Ovary (tissue), 3 donors: ENCODE measurements at regions not wholly inside any gene's neighbourhood (a gene's known extent, or its start where the extent isn't known, plus 50 kb on each side); places are given as distances from the start of the nearest gene placed in this dataset.

ENCODE experiments used
- CTCF ChIP-seq, 3 donors: fragments of 450-650 bp in 2 of 3; fragments of 200-600 bp in 1 of 3; IDR thresholded peaks; one replicate each; pipeline versions ENCODE4 v1.5.1 to v1.8.0; 2016 to 2022; ENCODE audit warnings: antibody characterized with exemption in 3 of 3, mild to moderate bottlenecking in 1 of 3
- EP300 ChIP-seq: sonication (generic); formaldehyde crosslinking; IDR thresholded peaks from one replicate; pipeline ENCODE4 v1.6.1; 2017; ENCODE audit warnings: antibody characterized with exemption
- POLR2A ChIP-seq: fragments of 450-650 bp; IDR thresholded peaks from one replicate; pipeline ENCODE4 v1.6.1; 2017; ENCODE audit warnings: antibody characterized with exemption, mild to moderate bottlenecking, moderate library complexity
- donor health status: DM: no; HTN: no; CAD: no.

DNA sequence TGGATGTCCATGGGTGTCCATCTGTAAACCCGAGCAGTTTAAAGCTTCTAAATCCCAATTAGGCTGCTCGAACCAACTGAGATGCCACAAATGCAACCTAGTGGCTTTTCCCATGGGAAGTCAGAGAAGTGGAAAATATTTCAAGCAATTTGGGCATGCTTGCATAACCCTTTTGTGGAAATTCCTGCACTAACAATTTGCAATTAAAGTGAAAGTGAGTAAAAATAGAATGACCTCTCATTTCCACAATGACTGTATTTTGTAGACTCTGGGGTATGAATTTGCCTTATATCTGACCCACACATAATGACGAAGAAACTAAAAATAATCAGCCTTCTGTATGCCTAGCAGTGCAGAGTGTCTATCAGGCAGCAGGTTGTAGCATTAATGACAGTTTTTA lies 91.8 kb upstream of the TSC22D1 start:
- TF ChIP-seq CTCF (IDR thresholded peaks at IDR 0.05) (no peak), EP300 (no peak), POLR2A (no peak)
